SK-N-SH (cell line): ENCODE measurements at regions not wholly inside any gene's neighbourhood (a gene's known extent, or its start where the extent isn't known, plus 50 kb on each side); places are given as distances from the start of the nearest gene placed in this dataset.

Experiments used
- CTCF ChIP-seq: fragments of 200-600 bp; sonication (generic); IDR thresholded peaks from 2 replicates; pipeline ENCODE4 v1.6.1; 2017; ENCODE audit warnings: antibody characterized with exemption, mild to moderate bottlenecking, moderate library complexity
- NRF1 ChIP-seq: IDR thresholded peaks from 2 replicates; pipeline ENCODE4 v1.6.1; 2012; ENCODE audit warnings: low read depth, mild to moderate bottlenecking, low read length
- POLR2AphosphoS5 ChIP-seq: IDR thresholded peaks from 2 replicates; pipeline ENCODE4 v1.6.1; 2012; ENCODE audit warnings: low read depth, low read length
- TF ChIP-seq, protein P1 (sequence below): IDR thresholded peaks from 2 replicates; pipeline ENCODE4 v1.4.0; 2012; ENCODE audit warnings: low read depth, borderline replicate concordance

GRCh38 chr20:52365688-52366087, 174.1 kb upstream of the ZFP64 start:
- TF ChIP-seq POLR2AphosphoS5 (no peak), CTCF (no peak), NRF1 (no peak)
- TF ChIP-seq, protein P1, sequence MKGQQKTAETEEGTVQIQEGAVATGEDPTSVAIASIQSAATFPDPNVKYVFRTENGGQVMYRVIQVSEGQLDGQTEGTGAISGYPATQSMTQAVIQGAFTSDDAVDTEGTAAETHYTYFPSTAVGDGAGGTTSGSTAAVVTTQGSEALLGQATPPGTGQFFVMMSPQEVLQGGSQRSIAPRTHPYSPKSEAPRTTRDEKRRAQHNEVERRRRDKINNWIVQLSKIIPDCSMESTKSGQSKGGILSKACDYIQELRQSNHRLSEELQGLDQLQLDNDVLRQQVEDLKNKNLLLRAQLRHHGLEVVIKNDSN: no peak
